SK-N-SH treated with all-trans-retinoic acid at 6 μM for 48 hours (cell line): ENCODE measurements at regions not wholly inside any gene's neighbourhood (a gene's known extent, or its start where the extent isn't known, plus 50 kb on each side); places are given as distances from the start of the nearest gene placed in this dataset.

Experiments
- ATAC-seq: fragments of 200-7000 bp; cut with Tn5 transposase; 3 replicates; pipeline ENCODE4 v1.9.1; 2020; ENCODE audit warnings: mild to moderate bottlenecking, moderate library complexity
- ARNTL ChIP-seq: fragments of 450-650 bp; formaldehyde crosslinking; IDR thresholded peaks from 2 replicates; pipeline ENCODE4 v1.5.0; 2020; ENCODE audit warnings: low read depth, mild to moderate bottlenecking, moderate library complexity, borderline replicate concordance
- BACH2 ChIP-seq: fragments of 250-450 bp; sonication (Bioruptor Pico); IDR thresholded peaks from 2 replicates; pipeline ENCODE4 v1.9.0; 2021; ENCODE audit warnings: mild to moderate bottlenecking, borderline replicate concordance
- CREB5 ChIP-seq: fragments of 250-450 bp; sonication (Bioruptor Pico); IDR thresholded peaks from 2 replicates; pipeline ENCODE4 v1.5.1; 2020; ENCODE audit warnings: low read depth, mild to moderate bottlenecking, moderate library complexity
- CSDC2 ChIP-seq: fragments of 250-450 bp; sonication (Bioruptor Pico); IDR thresholded peaks from 2 replicates; pipeline ENCODE4 v1.5.0; 2020; ENCODE audit warnings: mild to moderate bottlenecking, moderate library complexity
- CSRNP3 ChIP-seq: fragments of 250-450 bp; sonication (Bioruptor Pico); IDR thresholded peaks from 2 replicates; pipeline ENCODE4 v1.5.1; 2021; ENCODE audit warnings: mild to moderate bottlenecking, moderate library complexity
- ESRRG ChIP-seq: fragments of 250-450 bp; sonication (Bioruptor Pico); IDR thresholded peaks from 2 replicates; pipeline ENCODE4 v1.6.1; 2021; ENCODE audit warnings: mild to moderate bottlenecking
- GLIS3 ChIP-seq: fragments of 250-450 bp; sonication (Bioruptor Pico); IDR thresholded peaks from 2 replicates; pipeline ENCODE4 v1.5.0; 2020; ENCODE audit warnings: mild to moderate bottlenecking, moderate library complexity
- ISL1 ChIP-seq: fragments of 250-450 bp; sonication (Bioruptor Pico); IDR thresholded peaks from 2 replicates; pipeline ENCODE4 v2.1.2; 2022; ENCODE audit warnings: mild to moderate bottlenecking, moderate library complexity
- OSR1 ChIP-seq: fragments of 250-450 bp; sonication (Bioruptor Pico); IDR thresholded peaks from 2 replicates; pipeline ENCODE4 v1.8.0; 2022; ENCODE audit warnings: moderate library complexity, mild to moderate bottlenecking, inconsistent platforms
- PATZ1 ChIP-seq: fragments of 250-450 bp; sonication (Bioruptor Pico); IDR thresholded peaks from 2 replicates; pipeline ENCODE4 v1.8.0; 2020; ENCODE audit warnings: mild to moderate bottlenecking, moderate library complexity, borderline replicate concordance
- POU6F1 ChIP-seq: fragments of 250-450 bp; sonication (Bioruptor Pico); IDR thresholded peaks from 2 replicates; pipeline ENCODE4 v1.8.0; 2021; ENCODE audit warnings: low read depth, mild to moderate bottlenecking, moderate library complexity, borderline replicate concordance
- PPARA ChIP-seq: fragments of 250-450 bp; sonication (Bioruptor Pico); IDR thresholded peaks from 2 replicates; pipeline ENCODE4 v1.5.0; 2020; ENCODE audit warnings: mild to moderate bottlenecking, borderline replicate concordance
- RARB ChIP-seq: fragments of 250-450 bp; sonication (Bioruptor Pico); IDR thresholded peaks from 2 replicates; pipeline ENCODE4 v1.8.0; 2021; ENCODE audit warnings: mild to moderate bottlenecking, moderate library complexity
- SNAI2 ChIP-seq: fragments of 250-450 bp; sonication (Bioruptor Pico); IDR thresholded peaks from 2 replicates; pipeline ENCODE4 v1.5.0; 2020; ENCODE audit warnings: mild to moderate bottlenecking, moderate library complexity
- TCF4 ChIP-seq: fragments of 250-450 bp; sonication (Bioruptor Pico); IDR thresholded peaks from 2 replicates; pipeline ENCODE4 v1.8.0; 2021; ENCODE audit warnings: mild to moderate bottlenecking, moderate library complexity, borderline replicate concordance
- TOX ChIP-seq: fragments of 250-450 bp; sonication (Bioruptor Pico); IDR thresholded peaks from 2 replicates; pipeline ENCODE4 v1.8.0; 2021; ENCODE audit warnings: mild to moderate bottlenecking, moderate library complexity, borderline replicate concordance
- ZC3H10 ChIP-seq: fragments of 250-450 bp; sonication (Bioruptor Pico); IDR thresholded peaks from 2 replicates; pipeline ENCODE4 v1.5.1; 2021; ENCODE audit warnings: mild to moderate bottlenecking, moderate library complexity
- ZFP3 ChIP-seq: fragments of 250-450 bp; sonication (Bioruptor Pico); IDR thresholded peaks from 2 replicates; pipeline ENCODE4 v1.5.0; 2020; ENCODE audit warnings: mild to moderate bottlenecking, moderate library complexity
- ZFP30 ChIP-seq: fragments of 450-650 bp; formaldehyde crosslinking; IDR thresholded peaks from 2 replicates; pipeline ENCODE4 v1.5.0; 2022; ENCODE audit warnings: mild to moderate bottlenecking, moderate library complexity
- ZNF70 ChIP-seq: fragments of 450-650 bp; formaldehyde crosslinking; IDR thresholded peaks from 2 replicates; pipeline ENCODE4 v1.5.0; 2020; ENCODE audit warnings: mild to moderate bottlenecking, moderate library complexity
- ZNF8 ChIP-seq: fragments of 450-650 bp; formaldehyde crosslinking; IDR thresholded peaks from 2 replicates; pipeline ENCODE4 v1.5.0; 2020; ENCODE audit warnings: mild to moderate bottlenecking, moderate library complexity

- TF ChIP-seq ZNF8 (no peak), PPARA (CRISPR knock-in tag) (no peak), GLIS3 (CRISPR knock-in tag) (no peak), CSDC2 (CRISPR knock-in tag) (no peak), ISL1 (CRISPR knock-in tag) (peak; percentile 63), RARB (CRISPR knock-in tag) (no peak), POU6F1 (CRISPR knock-in tag) (no peak), ARNTL (CRISPR knock-in tag) (no peak), TCF4 (peak; percentile 15; the same call in 1 of the 2 replicates), CSRNP3 (no peak), ZNF70 (CRISPR knock-in tag) (no peak), SNAI2 (CRISPR knock-in tag) (peak; percentile 16; the same call in 1 of the 2 replicates), TOX (CRISPR knock-in tag) (no peak), ZC3H10 (CRISPR knock-in tag) (no peak), ZFP30 (CRISPR knock-in tag) (no peak), ZFP3 (CRISPR knock-in tag) (no peak), ESRRG (CRISPR knock-in tag) (no peak)
- peak; percentile 37; the same call in 1 of the 3 replicates for ATAC-seq
These were observed 92.8 kb downstream of the MARCHF4 start for GRCh38 chr2:216279459-216279858.

GRCh38 chr2:216279031-216279430 is 93.3 kb downstream of the MARCHF4 start:
- no peak for ATAC-seq
- TF ChIP-seq ZNF8: no peak

- no peak for ATAC-seq
- no peak for TF ChIP-seq ISL1 (CRISPR knock-in tag)
- no peak for TF ChIP-seq ZFP30 (CRISPR knock-in tag)
- TF ChIP-seq GLIS3 (CRISPR knock-in tag): no peak
- TF ChIP-seq ZNF8: no peak
- TF ChIP-seq CREB5 (CRISPR knock-in tag): no peak
- no peak for TF ChIP-seq ARNTL (CRISPR knock-in tag)
- no peak for TF ChIP-seq ZFP3 (CRISPR knock-in tag)
- TF ChIP-seq ESRRG (CRISPR knock-in tag): no peak
- no peak for TF ChIP-seq TCF4
- no peak for TF ChIP-seq OSR1 (CRISPR knock-in tag)
- TF ChIP-seq BACH2 (CRISPR knock-in tag): no peak
- TF ChIP-seq SNAI2 (CRISPR knock-in tag): no peak
- no peak for TF ChIP-seq ZC3H10 (CRISPR knock-in tag)
- no peak for TF ChIP-seq CSRNP3
- TF ChIP-seq POU6F1 (CRISPR knock-in tag): no peak
- TF ChIP-seq TOX (CRISPR knock-in tag): no peak
These were observed 96.4 kb downstream of the MARCHF4 start for GRCh38 chr2:216275890-216276289.

GRCh38 chr2:216274194-216274840 is 98.0 kb downstream of the MARCHF4 start:
- TF ChIP-seq ZNF70 (CRISPR knock-in tag) (no peak), ESRRG (CRISPR knock-in tag) (no peak), RARB (CRISPR knock-in tag) (no peak), BACH2 (CRISPR knock-in tag) (no peak), ISL1 (CRISPR knock-in tag) (no peak), PATZ1 (CRISPR knock-in tag) (no peak), TOX (CRISPR knock-in tag) (no peak), ARNTL (CRISPR knock-in tag) (no peak), PPARA (CRISPR knock-in tag) (no peak), CSDC2 (CRISPR knock-in tag) (no peak)
- ATAC-seq: peak; percentile 67
